Upper lobe of left lung (tissue), 6 donors: ENCODE measurements at regions not wholly inside any gene's neighbourhood (a gene's known extent, or its start where the extent isn't known, plus 50 kb on each side); places are given as distances from the start of the nearest gene placed in this dataset.

Experiments used
- ATAC-seq, 2 donors: fragments of 200-7000 bp; cut with Tn5 transposase; one replicate each; pipeline ENCODE4 v1.9.1; 2022; ENCODE audit warnings: mild to moderate bottlenecking in 2 of 2, moderate library complexity in 2 of 2; ENCODE audit not compliant: low FRiP score in 2 of 2
- DNase-seq, 2 donors: peaks; one replicate each; pipeline ENCODE4 v3.0.0-alpha.2; 2019 to 2020
- H3K27ac ChIP-seq, 4 donors: fragments of 200-600 bp; sonication (generic); one replicate each; pipeline ENCODE4 v1.5.1; 2016 to 2019
- H3K27me3 ChIP-seq, 4 donors: fragments of 200-600 bp; sonication (generic); one replicate each; pipeline ENCODE4 v1.5.1; 2017 to 2019
- H3K36me3 ChIP-seq, 4 donors: fragments of 200-600 bp; sonication (generic); one replicate each; pipeline ENCODE4 v1.5.1; 2016 to 2019
- H3K4me1 ChIP-seq, 4 donors: fragments of 200-600 bp; sonication (generic); one replicate each; pipeline ENCODE4 v1.5.1; 2018 to 2019
- H3K4me3 ChIP-seq, 4 donors: fragments of 200-600 bp; sonication (generic); one replicate each; pipeline ENCODE4 v1.5.1; 2017 to 2019; ENCODE audit warnings: mild to moderate bottlenecking in 2 of 4, moderate library complexity in 1 of 4
- H3K9me3 ChIP-seq, 4 donors: fragments of 200-600 bp; sonication (generic); one replicate each; pipeline ENCODE4 v1.5.1; 2018 to 2019
- CTCF ChIP-seq, 6 experiments: fragments of 450-650 bp in 4 of 6; fragments of 200-600 bp in 2 of 6; sonication (generic) in 2 of 6; IDR thresholded peaks; one replicate each; pipeline ENCODE4 v1.5.1; 2016 to 2019; ENCODE audit warnings: antibody characterized with exemption in 6 of 6
- EP300 ChIP-seq, 4 donors: sonication (generic); formaldehyde crosslinking; IDR thresholded peaks; one replicate each; pipeline ENCODE4 v1.5.1; 2017; ENCODE audit warnings: antibody characterized with exemption in 4 of 4, control low read depth in 2 of 4
- POLR2A ChIP-seq, 4 donors: fragments of 450-650 bp; IDR thresholded peaks; one replicate each; pipeline ENCODE4 v1.5.1; 2016 to 2017; ENCODE audit warnings: antibody characterized with exemption in 4 of 4, mild to moderate bottlenecking in 2 of 4
- POLR2AphosphoS5 ChIP-seq, 2 donors: sonication (generic); formaldehyde crosslinking; IDR thresholded peaks; one replicate each; pipeline ENCODE4 v1.5.1; 2017; ENCODE audit warnings: antibody characterized with exemption in 2 of 2
- WGBS, 2 donors: methylation state at CpG; one replicate each; pipeline ENCODE4 v1.1.5; 2017 to 2018; 5-methylcytosine and 5-hydroxymethylcytosine counted together
- donor health status: DM: no; HTN: no; CAD: no; lungs with moderate emphysema.
- donor health status: DM: no; HTN: yes; CAD: no; lungs with severe emphysema.

GRCh38 chr6:87949194-87949593 lies 98.4 kb upstream of the SPACA1 start:
- H3K27me3 ChIP-seq: no peaks in the 10 kb centered on the region
- H3K4me1 ChIP-seq: peaks cover 0 to 3% (median 0%) of the 10 kb centered on the region in 4 donors
- TF ChIP-seq POLR2AphosphoS5 (IDR thresholded peaks at IDR 0.05) (no peak), POLR2A (IDR thresholded peaks at IDR 0.05) (no peak), EP300 (IDR thresholded peaks at IDR 0.05) (no peak), CTCF (IDR thresholded peaks at IDR 0.05) (no peak)
- H3K36me3 ChIP-seq: no peaks in the 10 kb centered on the region
- no peak for ATAC-seq
- no peak for DNase-seq
- WGBS, 2 donors: 80 to 88% methylated on average over 7 of the region's 7 CpGs
- H3K27ac ChIP-seq: no peak overlapping the region
- no peak overlapping the region for H3K4me3 ChIP-seq
- H3K9me3 ChIP-seq: no peaks in the 10 kb centered on the region

GRCh38 chr6:87946669-87947068 lies 101.0 kb upstream of the SPACA1 start:
- WGBS, 2 donors: 78 to 86% methylated on average over 4 of the region's 4 CpGs
- H3K9me3 ChIP-seq: no peaks in the 10 kb centered on the region
- TF ChIP-seq POLR2AphosphoS5 (IDR thresholded peaks at IDR 0.05) (no peak), EP300 (IDR thresholded peaks at IDR 0.05) (no peak), POLR2A (IDR thresholded peaks at IDR 0.05) (no peak), CTCF (IDR thresholded peaks at IDR 0.05) (no peak)
- no peak overlapping the region for H3K4me3 ChIP-seq
- DNase-seq: no peak
- H3K27me3 ChIP-seq: no peaks in the 10 kb centered on the region
- peaks cover 0 to 3% (median 0%) of the 10 kb centered on the region in 4 donors for H3K4me1 ChIP-seq
- no peaks in the 10 kb centered on the region for H3K36me3 ChIP-seq
- no peak for ATAC-seq
- H3K27ac ChIP-seq: no peak overlapping the region

- TF ChIP-seq EP300 (IDR thresholded peaks at IDR 0.05): no peak
- TF ChIP-seq CTCF (IDR thresholded peaks at IDR 0.05): no peak
- no peak for TF ChIP-seq POLR2A (IDR thresholded peaks at IDR 0.05)
- no peak for TF ChIP-seq POLR2AphosphoS5 (IDR thresholded peaks at IDR 0.05)
- WGBS, 2 donors: 59 to 71% methylated on average over 5 of the region's 5 CpGs
- Histone ChIP-seq H3K9me3 (no peaks in the 10 kb centered on the region), H3K27ac (no peak overlapping the region), H3K4me1 (peaks cover 0 to 3% (median 0%) of the 10 kb centered on the region in 4 donors), H3K4me3 (no peak overlapping the region), H3K27me3 (no peaks in the 10 kb centered on the region), H3K36me3 (no peaks in the 10 kb centered on the region)
- ATAC-seq: peak in 1 of 2 donors; percentile 8
- no peak for DNase-seq
Measured at GRCh38 chr6:87945966-87946365, 101.7 kb upstream of the SPACA1 start.

GRCh38 chr6:87945181-87945580 lies 102.5 kb upstream of the SPACA1 start:
- peaks cover 0 to 3% (median 0%) of the 10 kb centered on the region in 4 donors for H3K4me1 ChIP-seq
- no peak for ATAC-seq
- WGBS, 2 donors: 57 to 67% methylated on average over 6 of the region's 6 CpGs
- H3K36me3 ChIP-seq: no peaks in the 10 kb centered on the region
- no peaks in the 10 kb centered on the region for H3K27me3 ChIP-seq
- no peak overlapping the region for H3K4me3 ChIP-seq
- no peak for DNase-seq
- no peak for TF ChIP-seq EP300 (IDR thresholded peaks at IDR 0.05)
- TF ChIP-seq POLR2A (IDR thresholded peaks at IDR 0.05): no peak
- no peak overlapping the region for H3K27ac ChIP-seq
- H3K9me3 ChIP-seq: no peaks in the 10 kb centered on the region

- Histone ChIP-seq H3K9me3 (no peaks in the 10 kb centered on the region), H3K36me3 (no peaks in the 10 kb centered on the region), H3K4me1 (peaks cover 0 to 3% (median 0%) of the 10 kb centered on the region in 4 donors), H3K4me3 (no peak overlapping the region), H3K27ac (no peak overlapping the region), H3K27me3 (no peaks in the 10 kb centered on the region)
- WGBS, 2 donors: 24 to 33% methylated on average over 5 of the region's 5 CpGs
- peak in 1 of 2 donors; percentile 37 for DNase-seq
- TF ChIP-seq POLR2AphosphoS5 (IDR thresholded peaks at IDR 0.05): no peak
- TF ChIP-seq EP300 (IDR thresholded peaks at IDR 0.05): no peak
- no peak for TF ChIP-seq CTCF (IDR thresholded peaks at IDR 0.05)
- TF ChIP-seq POLR2A (IDR thresholded peaks at IDR 0.05): no peak
- peak; percentile 71 to 96 for ATAC-seq
Measured at GRCh38 chr6:87944541-87944954, 103.1 kb upstream of the SPACA1 start.
